ENCODE measurements at regions not wholly inside any gene's neighbourhood (a gene's known extent, or its start where the extent isn't known, plus 50 kb on each side); places are given as distances from the start of the nearest gene placed in this dataset.

DNA sequence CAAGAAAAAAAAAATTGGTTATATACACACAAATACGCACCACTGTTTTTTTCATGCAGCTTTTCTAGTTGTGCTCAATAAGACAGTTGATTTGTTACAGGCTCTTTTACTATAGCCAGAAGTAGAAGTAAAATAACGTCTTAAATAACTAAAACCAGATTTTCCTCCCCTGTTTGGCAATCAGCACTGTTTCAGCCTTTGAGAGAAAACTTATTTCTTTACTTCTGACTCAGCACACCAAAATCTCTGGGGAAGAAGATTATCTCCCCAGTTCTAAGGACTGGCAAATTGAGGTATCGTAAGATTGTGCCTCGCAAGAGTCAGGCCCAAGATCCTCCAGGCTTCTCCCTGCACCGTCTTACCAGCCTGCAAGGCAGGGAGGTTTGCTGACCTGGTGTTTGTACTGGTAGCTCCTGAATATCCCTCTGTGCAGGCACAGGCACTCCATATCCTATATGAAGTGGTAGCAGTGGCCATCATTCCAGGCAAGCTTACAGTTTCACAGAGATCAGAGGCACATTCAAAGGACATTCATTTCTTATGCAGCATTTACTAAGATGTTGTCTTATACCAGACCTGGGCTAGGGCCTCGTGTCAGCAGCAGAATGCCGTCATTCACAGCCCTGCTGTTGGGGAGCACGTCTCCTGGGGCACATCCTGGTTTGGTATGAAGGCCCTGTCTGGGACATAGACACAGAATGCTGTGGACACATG is 268.2 kb downstream of the ZNF536 start:
- H3K23me2 ChIP-seq (ENCODE audit: insufficient read length, low read depth, low read length, poor library complexity, severe bottlenecking) = no peaks in the 10 kb centered on the region
- WGBS (ENCODE audit: extremely low coverage, insufficient read length, low lambda C conversion rate) = no CpG with 5 or more reads among the region's 8 CpGs
- peaks cover 4% of the 10 kb centered on the region in 2 experiments; a peak in 3 of 4 replicates for H3K4me1 Mint-ChIP-seq

More for the DNA sequence above, 268.2 kb downstream of the ZNF536 start:
- no peak overlapping the region for H3K4ac ChIP-seq (ENCODE audit: low read depth, low read length)
- TF ChIP-seq, protein P1, sequence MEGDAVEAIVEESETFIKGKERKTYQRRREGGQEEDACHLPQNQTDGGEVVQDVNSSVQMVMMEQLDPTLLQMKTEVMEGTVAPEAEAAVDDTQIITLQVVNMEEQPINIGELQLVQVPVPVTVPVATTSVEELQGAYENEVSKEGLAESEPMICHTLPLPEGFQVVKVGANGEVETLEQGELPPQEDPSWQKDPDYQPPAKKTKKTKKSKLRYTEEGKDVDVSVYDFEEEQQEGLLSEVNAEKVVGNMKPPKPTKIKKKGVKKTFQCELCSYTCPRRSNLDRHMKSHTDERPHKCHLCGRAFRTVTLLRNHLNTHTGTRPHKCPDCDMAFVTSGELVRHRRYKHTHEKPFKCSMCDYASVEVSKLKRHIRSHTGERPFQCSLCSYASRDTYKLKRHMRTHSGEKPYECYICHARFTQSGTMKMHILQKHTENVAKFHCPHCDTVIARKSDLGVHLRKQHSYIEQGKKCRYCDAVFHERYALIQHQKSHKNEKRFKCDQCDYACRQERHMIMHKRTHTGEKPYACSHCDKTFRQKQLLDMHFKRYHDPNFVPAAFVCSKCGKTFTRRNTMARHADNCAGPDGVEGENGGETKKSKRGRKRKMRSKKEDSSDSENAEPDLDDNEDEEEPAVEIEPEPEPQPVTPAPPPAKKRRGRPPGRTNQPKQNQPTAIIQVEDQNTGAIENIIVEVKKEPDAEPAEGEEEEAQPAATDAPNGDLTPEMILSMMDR (conservative IDR thresholded peaks at IDR 0.05) = no peak
- H3K14ac ChIP-seq (ENCODE audit: insufficient read depth, low read length) = no peak overlapping the region
- H3K4me1 ChIP-seq (ENCODE audit: insufficient read depth, low read length) = no peaks in the 10 kb centered on the region
- no peak overlapping the region for H3T11ph ChIP-seq (ENCODE audit: low read length)
- no peak overlapping the region for H3K27ac ChIP-seq (ENCODE audit: insufficient read length, low read depth, low read length)
- H2AFZ ChIP-seq (ENCODE audit: low read length) = no peak overlapping the region
- no peak overlapping the region for H2AK5ac ChIP-seq (ENCODE audit: insufficient read length, low read length)
- no peaks in the 10 kb centered on the region for H4K20me1 ChIP-seq (ENCODE audit: control insufficient read depth, insufficient read depth, insufficient read length)
- peaks cover 10 to 12% of the 10 kb centered on the region in 2 experiments for H3K9me3 Mint-ChIP-seq
- no peak overlapping the region for H3K4me3 Mint-ChIP-seq
- H3K56ac ChIP-seq (ENCODE audit: insufficient read length, low read depth, low read length) = no peak overlapping the region
- no peak overlapping the region for H3K4me2 ChIP-seq (ENCODE audit: insufficient read depth, insufficient read length, low read length)
- no peak overlapping the region for H3K18ac ChIP-seq (ENCODE audit: insufficient read length, low read depth, low read length)
- no peak overlapping the region for H3K23ac ChIP-seq (ENCODE audit: insufficient read length, low read depth, low read length)
- H2BK5ac ChIP-seq (ENCODE audit: insufficient read length, low read length) = no peak overlapping the region
- H3K9me3 ChIP-seq (ENCODE audit: control insufficient read depth, low read depth, low read length) = no peaks in the 10 kb centered on the region
- H4K5ac ChIP-seq (ENCODE audit: insufficient read length, low read depth, low read length) = no peak overlapping the region
- H2BK20ac ChIP-seq (ENCODE audit: low read depth, low read length, poor library complexity, severe bottlenecking) = no peak overlapping the region
- H3K9ac ChIP-seq (ENCODE audit: extremely low read depth, insufficient read length, low read length) = no peak overlapping the region
- H3K79me2 ChIP-seq (ENCODE audit: insufficient read depth, low read length) = no peaks in the 10 kb centered on the region; the same call in 1 of the 2 replicates
- H4K91ac ChIP-seq (ENCODE audit: insufficient read length, low read depth, low read length) = no peak overlapping the region
- no peak overlapping the region for H3K27ac Mint-ChIP-seq
- no peaks in the 10 kb centered on the region for H3K27me3 Mint-ChIP-seq (ENCODE audit: low read depth)
- H3K27me3 ChIP-seq (ENCODE audit: insufficient read depth, low read length) = no peaks in the 10 kb centered on the region
- peaks cover 0 to 10% (median 2%) of the 10 kb centered on the region in 3 experiments; a peak in 4 of 7 replicates for H3K36me3 Mint-ChIP-seq (ENCODE audit: insufficient read depth in 1 of 3, low read depth in 3 of 3)
- H3K79me1 ChIP-seq (ENCODE audit: insufficient read depth, low read depth, low read length, poor library complexity, severe bottlenecking) = no peaks in the 10 kb centered on the region
- H2BK12ac ChIP-seq (ENCODE audit: insufficient read length, low read depth, low read length) = no peak overlapping the region
- no peak overlapping the region for H2BK120ac ChIP-seq (ENCODE audit: low read depth, low read length, poor library complexity, severe bottlenecking)
- H4K8ac ChIP-seq (replicated peaks; ENCODE audit: insufficient read length, low read depth, low read length) = no peak overlapping the region
- no peak overlapping the region for H2BK15ac ChIP-seq (ENCODE audit: low read depth, low read length)
- DNase-seq = no peak

All from H9 (cell line).